IMR-90 (cell line): ENCODE measurements at regions not wholly inside any gene's neighbourhood (a gene's known extent, or its start where the extent isn't known, plus 50 kb on each side); places are given as distances from the start of the nearest gene placed in this dataset.

ENCODE experiments used
- ATAC-seq: fragments of 200-7000 bp; cut with Tn5 transposase; 2 replicates; pipeline ENCODE4 v1.9.1; 2020; ENCODE audit warnings: low read depth, mild to moderate bottlenecking, moderate library complexity
- BruUV-seq: library from RNA; stranded (reverse); fragments of 400-500 nt; replicated peaks from 2 replicates; lab custom pipeline; 2021; lab: Mats Ljungman, UMichigan
- CTCF ChIA-PET: fragments of 300-600 bp; formaldehyde crosslinking; extraction: SDS; loops from one replicate; lab custom pipeline; 2021; ENCODE audit warnings: antibody characterized with exemption; lab: Yijun Ruan, JAX
- POLR2A ChIA-PET: fragments of 300-600 bp; sonication (Branson Sonifier 250); formaldehyde crosslinking; loops from one replicate; lab custom pipeline; 2022; ENCODE audit warnings: antibody characterized with exemption; ENCODE audit not compliant: unreplicated experiment; lab: Charles Lee
- DNase-seq: peaks from one replicate; pipeline ENCODE4 v3.0.0; 2013
- H2AFZ ChIP-seq: replicated peaks from 2 replicates; pipeline ENCODE3; 2013; ENCODE audit warnings: low read length, mild to moderate bottlenecking; ENCODE audit not compliant: poor library complexity
- H2AK5ac ChIP-seq: 2 replicates; pipeline ENCODE4 v1.6.1; 2013; ENCODE audit warnings: low read depth, low read length, inconsistent platforms
- H2AK9ac ChIP-seq: replicated peaks from 2 replicates; pipeline ENCODE3; 2013; ENCODE audit warnings: mild to moderate bottlenecking, low read depth, low read length, moderate library complexity; ENCODE audit not compliant: poor library complexity
- H2BK120ac ChIP-seq: 2 replicates; pipeline ENCODE4 v1.6.1; 2013; ENCODE audit warnings: low read depth, low read length, inconsistent platforms
- H2BK15ac ChIP-seq: 3 replicates; pipeline ENCODE4 v1.6.1; 2013; ENCODE audit warnings: low read depth, low read length, inconsistent platforms
- H2BK20ac ChIP-seq: 2 replicates; pipeline ENCODE4 v1.6.1; 2013; ENCODE audit warnings: low read depth, mild to moderate bottlenecking, inconsistent platforms, low read length, moderate library complexity
- H2BK5ac ChIP-seq: 2 replicates; pipeline ENCODE4 v1.6.1; 2013; ENCODE audit warnings: mild to moderate bottlenecking, low read depth, low read length, inconsistent platforms; ENCODE audit not compliant: poor library complexity, severe bottlenecking
- H3K14ac ChIP-seq: replicated peaks from 2 replicates; pipeline ENCODE4 v1.6.1; 2013; ENCODE audit warnings: low read depth, low read length, inconsistent platforms
- H3K18ac ChIP-seq: 2 replicates; pipeline ENCODE4 v1.6.1; 2013; ENCODE audit warnings: low read depth, low read length, control low read depth
- H3K23ac ChIP-seq: 2 replicates; pipeline ENCODE4 v1.6.1; 2013; ENCODE audit warnings: low read depth, low read length, inconsistent platforms
- H3K27ac ChIP-seq: 2 replicates; pipeline ENCODE4 v1.5.1; 2013; ENCODE audit warnings: mild to moderate bottlenecking, control low read depth, low read length; ENCODE audit not compliant: insufficient read depth
- H3K27me3 ChIP-seq: 2 replicates; pipeline ENCODE4 v1.6.1; 2013; ENCODE audit warnings: low read length; ENCODE audit not compliant: control insufficient read depth, insufficient read depth
- H3K36me3 ChIP-seq: 2 replicates; pipeline ENCODE4 v1.6.1; 2013; ENCODE audit warnings: low read length, mixed read lengths; ENCODE audit not compliant: control insufficient read depth, insufficient read depth
- H3K4ac ChIP-seq: 2 replicates; pipeline ENCODE4 v1.6.1; 2013; ENCODE audit warnings: low read depth, low read length, inconsistent platforms
- H3K4me1 ChIP-seq: 2 replicates; pipeline ENCODE4 v1.6.1; 2013; ENCODE audit warnings: low read length, mixed read lengths; ENCODE audit not compliant: control insufficient read depth, insufficient read depth
- H3K4me2 ChIP-seq: 2 replicates; pipeline ENCODE4 v1.6.1; 2013; ENCODE audit warnings: low read depth, mild to moderate bottlenecking, control low read depth, low read length, moderate library complexity
- H3K4me3 ChIP-seq: 2 replicates; pipeline ENCODE4 v1.5.1; 2013; ENCODE audit warnings: low read depth, mild to moderate bottlenecking, control low read depth, low read length, moderate library complexity; ENCODE audit not compliant: insufficient read depth
- H3K56ac ChIP-seq: 2 replicates; pipeline ENCODE4 v1.6.1; 2013; ENCODE audit warnings: low read length, inconsistent platforms; ENCODE audit not compliant: insufficient read depth; ENCODE audit errors: extremely low read depth
- H3K79me1 ChIP-seq, 2 experiments: 2 replicates each; pipeline ENCODE4 v1.6.1; 2013; ENCODE audit warnings: low read length in 2 of 2, inconsistent platforms in 1 of 2, low read depth in 1 of 2
- H3K9ac ChIP-seq: 2 replicates; pipeline ENCODE4 v1.6.1; 2013; ENCODE audit warnings: low read depth, low read length, control low read depth
- H3K9me1 ChIP-seq: 2 replicates; pipeline ENCODE4 v1.6.1; 2013; ENCODE audit warnings: low read length, inconsistent platforms; ENCODE audit not compliant: insufficient read depth
- H3K9me3 ChIP-seq: 2 replicates; pipeline ENCODE4 v1.6.1; 2013; ENCODE audit warnings: low read length; ENCODE audit not compliant: control insufficient read depth, insufficient read depth
- H4K20me1 ChIP-seq: 2 replicates; pipeline ENCODE4 v1.6.1; 2013; ENCODE audit warnings: low read length, inconsistent platforms; ENCODE audit not compliant: insufficient read depth
- H4K5ac ChIP-seq: 2 replicates; pipeline ENCODE4 v1.6.1; 2013; ENCODE audit warnings: mild to moderate bottlenecking, low read depth, low read length, control low read depth
- H4K8ac ChIP-seq, 2 experiments: 2 replicates each; pipeline ENCODE4 v1.6.1; 2013; ENCODE audit warnings: low read depth in 2 of 2, low read length in 2 of 2, control low read depth in 1 of 2, inconsistent platforms in 1 of 2
- H4K91ac ChIP-seq: 2 replicates; pipeline ENCODE4 v1.6.1; 2013; ENCODE audit warnings: low read depth, low read length, inconsistent platforms; ENCODE audit not compliant: insufficient read depth
- CEBPB ChIP-seq: IDR thresholded peaks from 2 replicates; pipeline ENCODE4 v1.6.1; 2012; ENCODE audit warnings: low read depth, low read length, improper control_type of control experiment
- CTCF ChIP-seq: conservative IDR thresholded peaks from 2 replicates; pipeline ENCODE4 v1.5.1; 2012; ENCODE audit warnings: mild to moderate bottlenecking, low read depth, low read length, improper control_type of control experiment
- ELK1 ChIP-seq: fragments of 150-350 bp; IDR thresholded peaks from 2 replicates; pipeline ENCODE4 v1.6.1; 2016; ENCODE audit warnings: low read depth, mild to moderate bottlenecking, low read length, moderate library complexity, borderline replicate concordance
- MAFK ChIP-seq: IDR thresholded peaks from 2 replicates; pipeline ENCODE4 v1.6.1; 2012; ENCODE audit warnings: low read depth, low read length, improper control_type of control experiment
- POLR2A ChIP-seq: IDR thresholded peaks from 2 replicates; pipeline ENCODE4 v1.6.1; 2012; ENCODE audit warnings: mild to moderate bottlenecking, low read depth, low read length
- USF2 ChIP-seq: fragments of 150-350 bp; IDR thresholded peaks from 2 replicates; pipeline ENCODE4 v1.6.1; 2017; ENCODE audit warnings: mild to moderate bottlenecking, antibody characterized with exemption, low read length, low read depth
- WGBS, 2 experiments: methylation state at CpG; one replicate each; pipeline versions ENCODE4 v1.1.5 to v1.1.7; 2013; ENCODE audit warnings: missing lambda C conversion rate in 2 of 2; ENCODE audit not compliant: insufficient read length in 1 of 2; ENCODE audit errors: extremely low coverage in 2 of 2; 5-methylcytosine and 5-hydroxymethylcytosine counted together
- dilution Hi-C: fragments of 300-500 bp; cut with HindIII; formaldehyde crosslinking; loops from one replicate; pipeline ENCODE4 v1.14.3; 2018; ENCODE audit warnings: low sequenced_read_pairs; ENCODE audit not compliant: unreplicated experiment
- in situ Hi-C: fragments of 300-500 bp; cut with MboI; formaldehyde crosslinking; loops from 3 replicates; pipeline ENCODE4 v1.14.3; 2019; ENCODE audit warnings: low sequenced_read_pairs, inconsistent platforms, mixed read lengths
- intact Hi-C: fragments of 100-400 bp; cut with micrococcal nuclease; formaldehyde crosslinking; loops from 2 replicates; pipeline ENCODE4 v1.10.0; 2022

- H3K14ac ChIP-seq, result no peak overlapping the region
- no peak overlapping the region for H3K4me2 ChIP-seq
- H4K91ac ChIP-seq, result no peak overlapping the region
- dilution Hi-C loops (no loop called here), in situ Hi-C loops (no loop called here), intact Hi-C loops (no loop called here)
- ChIA-PET POLR2A (no interaction called here), CTCF (no interaction called here)
- H3K9me1 ChIP-seq, result no peaks in the 10 kb centered on the region
- H3K56ac ChIP-seq, result no peak overlapping the region
- H3K4me1 ChIP-seq, result no peaks in the 10 kb centered on the region
- no CpG with 5 or more reads among the region's 1 CpG for WGBS, 2 experiments
- no peak overlapping the region for H3K4me3 ChIP-seq
- no peak overlapping the region for H4K8ac ChIP-seq
- no peaks in the 10 kb centered on the region for H4K20me1 ChIP-seq
- H3K9ac ChIP-seq, result no peak overlapping the region
- H3K79me1 ChIP-seq, result no peaks in the 10 kb centered on the region
- no peak overlapping the region for H2BK5ac ChIP-seq
- no peak overlapping the region for H2BK15ac ChIP-seq
- H2AFZ ChIP-seq, result no peak overlapping the region
- H2BK120ac ChIP-seq, result no peak overlapping the region
- no peak overlapping the region for H3K23ac ChIP-seq
- no peak overlapping the region for H3K27ac ChIP-seq
- H3K18ac ChIP-seq, result no peak overlapping the region
- no TSS peak for BruUV-seq
- H2AK5ac ChIP-seq, result no peak overlapping the region
- ATAC-seq, result no peak
- TF ChIP-seq ELK1 (no peak), MAFK (no peak), POLR2A (no peak), USF2 (no peak), CEBPB (no peak), CTCF (no peak)
- peaks cover 16% of the 10 kb centered on the region for H3K27me3 ChIP-seq
- no peak overlapping the region for H2BK20ac ChIP-seq
- no peak overlapping the region for H2AK9ac ChIP-seq
- H3K4ac ChIP-seq, result no peak overlapping the region
- H4K5ac ChIP-seq, result no peak overlapping the region
- peaks cover 4% of the 10 kb centered on the region for H3K9me3 ChIP-seq
- no peak for DNase-seq
- H3K36me3 ChIP-seq, result no peaks in the 10 kb centered on the region
These were observed 69.2 kb upstream of the DHX40 start for GRCh38 chr17:59496178-59496577.
